Fibroblast of lung (primary cell): ENCODE measurements at regions not wholly inside any gene's neighbourhood (a gene's known extent, or its start where the extent isn't known, plus 50 kb on each side); places are given as distances from the start of the nearest gene placed in this dataset.

Source experiments
- DNase-seq, 2 donors: peaks; one replicate each; pipeline versions ENCODE4 v3.0.0 to v3.0.0-alpha.2; 2010; ENCODE audit warnings: low read depth in 2 of 2
- H2AFZ ChIP-seq: 2 replicates; pipeline ENCODE4 v1.5.1; 2012; ENCODE audit warnings: low read length, control low read depth, inconsistent platforms
- H3K27ac ChIP-seq: 2 replicates; pipeline ENCODE4 v1.5.1; 2011; ENCODE audit warnings: low read length, control low read depth; ENCODE audit not compliant: insufficient read depth
- H3K27me3 ChIP-seq: 2 replicates; pipeline ENCODE4 v1.5.1; 2011; ENCODE audit warnings: mild to moderate bottlenecking, low read length; ENCODE audit not compliant: control insufficient read depth, insufficient read depth
- H3K36me3 ChIP-seq: 2 replicates; pipeline ENCODE4 v1.5.1; 2011; ENCODE audit warnings: low read length; ENCODE audit not compliant: control insufficient read depth, insufficient read depth
- H3K4me1 ChIP-seq: 2 replicates; pipeline ENCODE4 v1.5.1; 2011; ENCODE audit warnings: low read length; ENCODE audit not compliant: control insufficient read depth, insufficient read depth; ENCODE audit errors: extremely low read depth
- H3K4me2 ChIP-seq: 2 replicates; pipeline ENCODE4 v1.5.1; 2011; ENCODE audit warnings: low read length, control low read depth; ENCODE audit not compliant: insufficient read depth; ENCODE audit errors: extremely low read depth
- H3K4me3 ChIP-seq, 4 experiments: fragments of 200-600 bp in 1 of 4; sonication (generic) in 1 of 4; replicated peaks in 1 of 4; 2 replicates each; pipeline ENCODE4 v1.5.1; 2011 to 2016; ENCODE audit warnings: low read length in 4 of 4, low read depth in 3 of 4, mild to moderate bottlenecking in 3 of 4, control low read depth in 2 of 4, inconsistent platforms in 1 of 4, mixed read lengths in 1 of 4; ENCODE audit not compliant: insufficient read depth in 1 of 4; ENCODE audit errors: control extremely low read depth in 1 of 4
- H3K79me2 ChIP-seq: 2 replicates; pipeline ENCODE4 v1.5.1; 2012; ENCODE audit warnings: mild to moderate bottlenecking, low read length, inconsistent platforms; ENCODE audit not compliant: control insufficient read depth, insufficient read depth
- H3K9ac ChIP-seq: 2 replicates; pipeline ENCODE4 v1.5.1; 2011; ENCODE audit warnings: mild to moderate bottlenecking, low read length, control low read depth; ENCODE audit not compliant: insufficient read depth
- H3K9me3 ChIP-seq: 2 replicates; pipeline ENCODE4 v1.5.1; 2012; ENCODE audit warnings: low read depth, low read length; ENCODE audit not compliant: control insufficient read depth, insufficient read depth
- H4K20me1 ChIP-seq: 2 replicates; pipeline ENCODE4 v1.5.1; 2011; ENCODE audit warnings: low read length; ENCODE audit not compliant: control insufficient read depth, insufficient read depth; ENCODE audit errors: extremely low read depth
- EZH2 ChIP-seq: IDR thresholded peaks from 2 replicates; pipeline ENCODE4 v1.5.1; 2012; ENCODE audit warnings: low read length, control low read depth, mild to moderate bottlenecking; ENCODE audit errors: missing control alignments
- TF ChIP-seq, protein P1 (sequence below), 2 donors: IDR thresholded peaks in 1 of 2; conservative IDR thresholded peaks in 1 of 2; 1 replicate in 1 of 2; 2 replicates in 1 of 2; pipeline ENCODE4 v1.5.1; 2011 to 2012; ENCODE audit warnings: low read length in 2 of 2, control low read depth in 1 of 2, inconsistent platforms in 1 of 2, low read depth in 1 of 2, mild to moderate bottlenecking in 1 of 2

DNA sequence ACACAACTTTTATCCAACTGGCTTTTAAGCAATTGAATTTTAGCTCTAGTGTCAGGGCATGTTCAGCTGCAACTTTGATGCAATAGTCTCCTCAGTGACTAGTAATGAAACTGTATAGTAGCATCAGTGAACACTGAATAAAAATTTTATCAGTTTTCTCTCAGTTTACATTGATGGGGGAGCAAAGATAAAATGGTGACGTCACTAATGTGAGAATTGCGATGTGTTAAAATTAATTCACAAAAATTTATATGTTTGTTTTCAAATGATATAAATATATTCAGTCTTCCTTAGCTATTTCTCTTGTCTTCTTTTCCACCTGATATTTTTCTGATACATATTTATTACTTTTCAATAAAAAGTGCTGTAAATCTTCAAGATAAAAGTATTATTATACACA, 508.8 kb upstream of the AGA start:
- no peaks in the 10 kb centered on the region for H3K9me3 ChIP-seq
- H3K9ac ChIP-seq, result no peak overlapping the region
- H3K4me1 ChIP-seq, result no peaks in the 10 kb centered on the region
- no peak for DNase-seq
- no peak overlapping the region for H2AFZ ChIP-seq
- no peak overlapping the region for H3K4me2 ChIP-seq
- no peaks in the 10 kb centered on the region for H3K36me3 ChIP-seq
- no peaks in the 10 kb centered on the region for H4K20me1 ChIP-seq
- no peak overlapping the region for H3K4me3 ChIP-seq
- no peaks in the 10 kb centered on the region for H3K79me2 ChIP-seq
- H3K27ac ChIP-seq, result no peak overlapping the region
- TF ChIP-seq, protein P1, sequence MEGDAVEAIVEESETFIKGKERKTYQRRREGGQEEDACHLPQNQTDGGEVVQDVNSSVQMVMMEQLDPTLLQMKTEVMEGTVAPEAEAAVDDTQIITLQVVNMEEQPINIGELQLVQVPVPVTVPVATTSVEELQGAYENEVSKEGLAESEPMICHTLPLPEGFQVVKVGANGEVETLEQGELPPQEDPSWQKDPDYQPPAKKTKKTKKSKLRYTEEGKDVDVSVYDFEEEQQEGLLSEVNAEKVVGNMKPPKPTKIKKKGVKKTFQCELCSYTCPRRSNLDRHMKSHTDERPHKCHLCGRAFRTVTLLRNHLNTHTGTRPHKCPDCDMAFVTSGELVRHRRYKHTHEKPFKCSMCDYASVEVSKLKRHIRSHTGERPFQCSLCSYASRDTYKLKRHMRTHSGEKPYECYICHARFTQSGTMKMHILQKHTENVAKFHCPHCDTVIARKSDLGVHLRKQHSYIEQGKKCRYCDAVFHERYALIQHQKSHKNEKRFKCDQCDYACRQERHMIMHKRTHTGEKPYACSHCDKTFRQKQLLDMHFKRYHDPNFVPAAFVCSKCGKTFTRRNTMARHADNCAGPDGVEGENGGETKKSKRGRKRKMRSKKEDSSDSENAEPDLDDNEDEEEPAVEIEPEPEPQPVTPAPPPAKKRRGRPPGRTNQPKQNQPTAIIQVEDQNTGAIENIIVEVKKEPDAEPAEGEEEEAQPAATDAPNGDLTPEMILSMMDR (conservative IDR thresholded peaks at IDR 0.05 in 1 of 2, IDR thresholded peaks at IDR 0.05 in 1 of 2; ENCODE audit: low read depth in 1 of 2, low read length in 2 of 2), result no peak
- no peak for TF ChIP-seq EZH2
- no peaks in the 10 kb centered on the region for H3K27me3 ChIP-seq

- Histone ChIP-seq H3K4me1 (no peaks in the 10 kb centered on the region), H3K9me3 (no peaks in the 10 kb centered on the region), H3K27ac (no peak overlapping the region), H3K9ac (no peak overlapping the region), H3K36me3 (no peaks in the 10 kb centered on the region), H4K20me1 (no peaks in the 10 kb centered on the region), H2AFZ (no peak overlapping the region), H3K79me2 (no peaks in the 10 kb centered on the region), H3K4me2 (no peak overlapping the region), H3K27me3 (no peaks in the 10 kb centered on the region), H3K4me3 (no peak overlapping the region)
- TF ChIP-seq, protein P1 (conservative IDR thresholded peaks at IDR 0.05 in 1 of 2, IDR thresholded peaks at IDR 0.05 in 1 of 2; ENCODE audit: low read depth in 1 of 2, low read length in 2 of 2), result no peak
- TF ChIP-seq EZH2, result no peak
- DNase-seq, result no peak
These were observed 510.5 kb upstream of the AGA start for GRCh38 chr4:177952723-177953122.

GRCh38 chr4:177957596-177958360, 515.5 kb upstream of the AGA start:
- Histone ChIP-seq H3K9ac (no peak overlapping the region), H3K79me2 (no peaks in the 10 kb centered on the region), H3K4me3 (no peak overlapping the region), H2AFZ (no peak overlapping the region), H3K4me2 (no peak overlapping the region), H3K4me1 (no peaks in the 10 kb centered on the region), H3K36me3 (no peaks in the 10 kb centered on the region), H3K27ac (no peak overlapping the region), H3K9me3 (no peaks in the 10 kb centered on the region), H4K20me1 (no peaks in the 10 kb centered on the region), H3K27me3 (no peaks in the 10 kb centered on the region)
- peak in 1 of 2 donors; percentile 49 for DNase-seq
- TF ChIP-seq, protein P1 (conservative IDR thresholded peaks at IDR 0.05 in 1 of 2, IDR thresholded peaks at IDR 0.05 in 1 of 2; ENCODE audit: low read depth in 1 of 2, low read length in 2 of 2), result no peak
- no peak for TF ChIP-seq EZH2
